WTC11 (cell line): ENCODE measurements at regions not wholly inside any gene's neighbourhood (a gene's known extent, or its start where the extent isn't known, plus 50 kb on each side); places are given as distances from the start of the nearest gene placed in this dataset.

Experiments used
- ATF2 ChIP-seq: sonication (generic); formaldehyde crosslinking; IDR thresholded peaks from 2 replicates; pipeline ENCODE4 v1.8.1; 2022; ENCODE audit warnings: low read depth, missing genetic modification reagents, borderline replicate concordance
- PREB ChIP-seq: sonication (generic); formaldehyde crosslinking; IDR thresholded peaks from 2 replicates; pipeline ENCODE4 v1.8.1; 2022; ENCODE audit warnings: mild to moderate bottlenecking, missing genetic modification reagents, moderate library complexity, borderline replicate concordance
- TF ChIP-seq, protein P1 (sequence below): sonication (generic); formaldehyde crosslinking; IDR thresholded peaks from 2 replicates; pipeline ENCODE4 v1.8.0; 2022; ENCODE audit warnings: mild to moderate bottlenecking, missing genetic modification reagents
- TF ChIP-seq, protein P2 (sequence below): fragments of 200-600 bp; IDR thresholded peaks from 2 replicates; pipeline ENCODE4 v1.8.0; 2022; ENCODE audit warnings: antibody characterized with exemption

DNA sequence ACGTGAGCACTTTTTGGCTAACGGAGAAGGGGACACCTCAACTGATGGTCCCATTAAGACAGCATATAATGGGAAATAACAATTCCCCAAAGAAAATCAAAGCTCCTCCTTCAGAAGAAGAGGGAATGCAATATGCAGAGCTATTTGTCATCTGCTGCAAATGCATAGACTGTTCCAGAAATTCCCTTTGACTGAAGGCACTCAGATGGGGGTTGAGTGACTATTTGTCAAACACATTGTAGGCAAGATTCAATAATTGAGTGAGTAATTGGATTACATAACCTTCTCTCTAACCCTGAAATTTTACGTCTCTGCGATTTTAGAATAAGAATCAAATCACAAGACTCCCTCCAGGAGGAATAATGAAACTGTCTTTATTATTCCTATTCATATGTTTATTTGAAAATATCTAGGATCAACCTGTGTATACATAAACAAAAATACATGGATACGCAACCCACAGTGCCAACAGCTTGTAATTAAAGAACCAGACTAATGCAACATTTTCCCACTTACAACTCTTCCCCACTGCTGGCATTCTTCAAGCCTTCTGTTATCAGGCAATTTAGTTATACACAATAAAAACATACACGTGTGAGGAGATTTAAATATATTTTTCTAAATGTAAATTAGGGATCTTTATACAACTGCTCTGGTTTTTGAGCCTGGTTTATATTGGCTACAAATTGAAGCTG lies 256.6 kb downstream of the GBA3 start:
- TF ChIP-seq, protein P1, sequence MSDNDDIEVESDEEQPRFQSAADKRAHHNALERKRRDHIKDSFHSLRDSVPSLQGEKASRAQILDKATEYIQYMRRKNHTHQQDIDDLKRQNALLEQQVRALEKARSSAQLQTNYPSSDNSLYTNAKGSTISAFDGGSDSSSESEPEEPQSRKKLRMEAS = no peak
- TF ChIP-seq, protein P2, sequence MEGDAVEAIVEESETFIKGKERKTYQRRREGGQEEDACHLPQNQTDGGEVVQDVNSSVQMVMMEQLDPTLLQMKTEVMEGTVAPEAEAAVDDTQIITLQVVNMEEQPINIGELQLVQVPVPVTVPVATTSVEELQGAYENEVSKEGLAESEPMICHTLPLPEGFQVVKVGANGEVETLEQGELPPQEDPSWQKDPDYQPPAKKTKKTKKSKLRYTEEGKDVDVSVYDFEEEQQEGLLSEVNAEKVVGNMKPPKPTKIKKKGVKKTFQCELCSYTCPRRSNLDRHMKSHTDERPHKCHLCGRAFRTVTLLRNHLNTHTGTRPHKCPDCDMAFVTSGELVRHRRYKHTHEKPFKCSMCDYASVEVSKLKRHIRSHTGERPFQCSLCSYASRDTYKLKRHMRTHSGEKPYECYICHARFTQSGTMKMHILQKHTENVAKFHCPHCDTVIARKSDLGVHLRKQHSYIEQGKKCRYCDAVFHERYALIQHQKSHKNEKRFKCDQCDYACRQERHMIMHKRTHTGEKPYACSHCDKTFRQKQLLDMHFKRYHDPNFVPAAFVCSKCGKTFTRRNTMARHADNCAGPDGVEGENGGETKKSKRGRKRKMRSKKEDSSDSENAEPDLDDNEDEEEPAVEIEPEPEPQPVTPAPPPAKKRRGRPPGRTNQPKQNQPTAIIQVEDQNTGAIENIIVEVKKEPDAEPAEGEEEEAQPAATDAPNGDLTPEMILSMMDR = no peak
- no peak for TF ChIP-seq ATF2 (CRISPR knock-in tag)
- TF ChIP-seq PREB (CRISPR knock-in tag) = no peak
